Bronchial epithelial cell (primary cell): ENCODE measurements at regions not wholly inside any gene's neighbourhood (a gene's known extent, or its start where the extent isn't known, plus 50 kb on each side); places are given as distances from the start of the nearest gene placed in this dataset.
A peak's percentile ranks its signal among the peaks of the same experiment; 100 is the strongest.

ENCODE experiments used
- DNase-seq: peaks from one replicate; pipeline ENCODE4 v3.0.0-alpha.2; 2010; ENCODE audit warnings: low read depth
- FAIRE-seq: peaks from 2 replicates; lab custom pipeline; 2011; peaks lifted over from hg19 to GRCh38; lab: Jason Lieb, UNC
- H3K27me3 ChIP-seq: 2 replicates; pipeline ENCODE4 v1.5.1; 2011; ENCODE audit warnings: low read length; ENCODE audit not compliant: control insufficient read depth, insufficient read depth
- H3K36me3 ChIP-seq: 2 replicates; pipeline ENCODE4 v1.5.1; 2011; ENCODE audit warnings: low read length; ENCODE audit not compliant: control insufficient read depth, insufficient read depth
- H3K4me3 ChIP-seq: 2 replicates; pipeline ENCODE4 v1.5.1; 2011; ENCODE audit warnings: mild to moderate bottlenecking, low read depth, low read length, control low read depth
- TF ChIP-seq, protein P1 (sequence below): IDR thresholded peaks from 2 replicates; pipeline ENCODE4 v1.5.1; 2011; ENCODE audit warnings: mild to moderate bottlenecking, moderate library complexity, low read length, control low read depth, inconsistent platforms; ENCODE audit not compliant: insufficient read depth, severe bottlenecking

DNA sequence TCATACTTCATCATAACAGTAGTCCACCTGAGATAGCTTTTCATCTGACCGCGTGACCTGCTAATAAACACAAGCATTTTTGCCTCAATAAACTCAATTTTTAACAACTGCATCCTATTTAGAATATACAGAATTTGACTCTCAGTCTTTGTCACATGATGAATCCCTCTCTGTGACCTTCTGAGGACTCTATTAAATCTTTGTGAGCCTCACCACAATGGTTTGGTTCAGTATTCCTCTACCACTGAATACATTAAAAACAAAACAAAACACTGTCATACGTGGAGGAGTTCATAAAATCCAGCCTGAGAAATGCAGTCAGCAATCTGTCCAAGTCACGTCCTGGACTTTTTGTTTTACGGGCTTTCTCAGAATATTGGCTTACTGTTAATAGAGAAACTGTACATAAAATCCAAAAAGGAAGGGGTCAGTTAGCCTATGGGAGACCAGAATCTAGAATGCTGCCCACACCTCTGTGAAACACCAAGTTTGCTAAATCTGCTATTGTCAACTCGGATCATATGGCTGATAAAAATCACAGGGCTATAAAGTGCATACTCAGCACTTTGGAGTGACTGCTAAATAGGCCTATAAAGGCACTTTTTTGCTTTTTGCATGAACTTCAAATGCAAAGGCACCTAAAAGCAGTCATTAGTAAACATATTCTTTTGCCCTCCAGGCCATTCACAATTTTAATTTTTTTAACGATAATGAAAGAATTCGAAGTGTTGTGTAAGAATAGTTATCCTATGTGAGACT is 190.3 kb upstream of the HDDC2 start:
- H3K4me3 ChIP-seq = no peak overlapping the region
- FAIRE-seq (no peak), DNase-seq (no peak)
- no peaks in the 10 kb centered on the region for H3K27me3 ChIP-seq
- H3K36me3 ChIP-seq = no peaks in the 10 kb centered on the region
- TF ChIP-seq, protein P1, sequence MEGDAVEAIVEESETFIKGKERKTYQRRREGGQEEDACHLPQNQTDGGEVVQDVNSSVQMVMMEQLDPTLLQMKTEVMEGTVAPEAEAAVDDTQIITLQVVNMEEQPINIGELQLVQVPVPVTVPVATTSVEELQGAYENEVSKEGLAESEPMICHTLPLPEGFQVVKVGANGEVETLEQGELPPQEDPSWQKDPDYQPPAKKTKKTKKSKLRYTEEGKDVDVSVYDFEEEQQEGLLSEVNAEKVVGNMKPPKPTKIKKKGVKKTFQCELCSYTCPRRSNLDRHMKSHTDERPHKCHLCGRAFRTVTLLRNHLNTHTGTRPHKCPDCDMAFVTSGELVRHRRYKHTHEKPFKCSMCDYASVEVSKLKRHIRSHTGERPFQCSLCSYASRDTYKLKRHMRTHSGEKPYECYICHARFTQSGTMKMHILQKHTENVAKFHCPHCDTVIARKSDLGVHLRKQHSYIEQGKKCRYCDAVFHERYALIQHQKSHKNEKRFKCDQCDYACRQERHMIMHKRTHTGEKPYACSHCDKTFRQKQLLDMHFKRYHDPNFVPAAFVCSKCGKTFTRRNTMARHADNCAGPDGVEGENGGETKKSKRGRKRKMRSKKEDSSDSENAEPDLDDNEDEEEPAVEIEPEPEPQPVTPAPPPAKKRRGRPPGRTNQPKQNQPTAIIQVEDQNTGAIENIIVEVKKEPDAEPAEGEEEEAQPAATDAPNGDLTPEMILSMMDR = no peak

DNA sequence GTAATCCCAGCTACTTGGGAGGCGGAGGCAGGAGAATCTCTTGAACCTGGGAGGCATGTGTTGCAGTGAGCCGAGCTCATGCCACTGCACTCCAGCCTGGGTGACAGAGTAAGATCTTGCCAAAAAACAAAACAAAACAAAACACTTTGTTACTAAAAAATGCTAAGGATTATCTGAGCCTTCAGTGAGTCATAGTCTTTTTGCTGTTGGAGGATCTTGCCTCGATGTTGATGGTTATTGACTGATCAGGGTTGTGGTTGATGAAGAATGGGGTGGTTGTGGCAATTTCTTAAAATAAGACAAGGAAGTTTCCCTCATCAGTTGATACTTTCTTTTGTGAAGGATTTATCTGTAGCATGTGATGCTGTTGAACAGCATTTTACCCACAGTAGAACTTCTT is 196.8 kb upstream of the HDDC2 start:
- Histone ChIP-seq H3K36me3 (no peaks in the 10 kb centered on the region), H3K27me3 (no peaks in the 10 kb centered on the region), H3K4me3 (no peak overlapping the region)
- FAIRE-seq (no peak), DNase-seq (no peak)
- TF ChIP-seq, protein P1 = no peak

DNA sequence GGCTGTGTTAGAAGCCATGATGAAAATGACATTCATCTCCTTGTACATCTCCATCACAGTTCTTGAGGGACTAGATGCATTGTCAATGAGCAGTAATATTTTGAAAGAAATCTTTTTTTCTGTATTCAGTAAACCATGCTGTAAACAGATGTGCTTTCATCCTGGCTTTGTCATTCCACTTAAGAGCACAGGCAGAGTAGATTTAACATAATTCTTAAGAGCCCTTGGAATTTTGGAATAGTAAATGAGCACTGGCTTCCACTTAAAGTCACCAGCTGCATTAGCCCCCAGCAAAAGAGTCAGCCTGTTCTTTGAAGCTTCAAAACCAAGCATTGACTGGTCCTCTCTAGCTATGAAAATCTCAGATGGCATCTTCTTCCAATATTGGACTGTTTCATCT is 197.8 kb upstream of the HDDC2 start:
- TF ChIP-seq, protein P1 = no peak
- DNase-seq (no peak), FAIRE-seq (no peak)
- Histone ChIP-seq H3K4me3 (no peak overlapping the region), H3K27me3 (no peaks in the 10 kb centered on the region), H3K36me3 (no peaks in the 10 kb centered on the region)

DNA sequence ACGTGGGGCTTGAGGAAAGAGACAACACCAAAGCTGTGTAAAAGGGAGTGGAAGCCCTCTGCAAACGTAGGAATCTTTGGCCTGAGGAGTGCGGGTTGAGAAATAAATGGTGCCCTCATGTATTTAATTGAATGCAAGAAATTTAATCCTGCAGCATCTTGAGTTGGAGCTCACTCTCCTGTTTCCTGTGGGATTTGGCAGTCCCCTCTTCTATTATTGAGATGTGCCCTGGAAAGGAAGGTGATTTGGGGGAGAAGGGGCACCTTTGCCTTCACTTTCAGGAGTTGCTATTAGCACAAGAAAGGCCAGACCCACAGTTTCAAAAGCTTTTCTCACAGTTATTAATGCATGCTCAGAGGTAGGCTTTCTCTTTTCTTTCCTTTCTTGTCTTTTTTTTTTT is 201.4 kb upstream of the HDDC2 start:
- Histone ChIP-seq H3K27me3 (no peaks in the 10 kb centered on the region), H3K36me3 (no peaks in the 10 kb centered on the region), H3K4me3 (no peak overlapping the region)
- TF ChIP-seq, protein P1 = no peak
- DNase-seq (no peak), FAIRE-seq (no peak)

DNA sequence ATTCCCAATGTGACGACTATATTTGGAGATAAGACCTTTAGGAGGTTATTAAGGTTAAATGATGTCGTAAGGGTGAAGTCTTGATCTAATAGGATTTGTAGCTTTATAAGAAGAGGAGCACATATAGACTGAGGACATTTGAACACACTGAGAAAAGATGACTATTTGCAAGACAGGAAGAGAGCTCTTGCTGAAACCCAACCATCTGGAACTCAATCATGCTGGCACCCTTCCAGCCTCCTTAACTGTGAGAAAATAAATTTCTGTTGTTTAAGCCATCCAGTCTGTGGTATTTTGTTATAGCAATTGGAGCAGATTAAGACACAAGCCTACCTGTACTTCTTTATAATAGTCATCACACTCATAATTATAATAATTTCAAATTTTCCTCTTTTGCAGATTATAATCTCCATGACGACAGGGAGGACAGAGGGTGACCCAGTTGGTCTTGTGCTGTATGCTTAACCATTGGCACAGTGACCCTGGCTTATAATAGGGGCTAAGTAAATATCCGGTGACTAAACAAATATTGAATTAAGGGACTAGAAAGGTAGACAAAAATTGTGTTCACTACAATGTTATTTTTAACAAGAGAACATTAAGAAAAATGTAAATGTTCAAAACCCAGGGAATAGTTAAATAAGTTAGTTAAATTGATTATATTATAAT is 206.4 kb upstream of the HDDC2 start:
- no peaks in the 10 kb centered on the region for H3K36me3 ChIP-seq
- no peaks in the 10 kb centered on the region for H3K27me3 ChIP-seq
- FAIRE-seq (peak; percentile 18), DNase-seq (peak; percentile 17)
- no peak overlapping the region for H3K4me3 ChIP-seq
- TF ChIP-seq, protein P1 = no peak
